Heart left ventricle (tissue), 16 donors: ENCODE measurements at regions not wholly inside any gene's neighbourhood (a gene's known extent, or its start where the extent isn't known, plus 50 kb on each side); places are given as distances from the start of the nearest gene placed in this dataset.

Experiments
- ATAC-seq, 4 donors: fragments of 200-7000 bp; cut with Tn5 transposase; one replicate each; pipeline ENCODE4 v1.9.1; 2020 to 2022; ENCODE audit warnings: moderate library complexity in 4 of 4, mild to moderate bottlenecking in 3 of 4, moderate number of reproducible peaks in 1 of 4
- DNase-seq, 5 donors: peaks; one replicate each; pipeline ENCODE4 v3.0.0-alpha.2; 2020
- H3K27ac ChIP-seq, 12 donors: fragments of 200-600 bp; sonication (generic) in 4 of 12; one replicate each; pipeline versions ENCODE4 v1.5.0 to v1.8.0; 2016 to 2022; ENCODE audit warnings: mild to moderate bottlenecking in 2 of 12
- H3K27me3 ChIP-seq, 9 donors: fragments of 200-600 bp; sonication (generic) in 2 of 9; one replicate each; pipeline versions ENCODE4 v1.5.1 to v1.8.0; 2016 to 2022; ENCODE audit warnings: mild to moderate bottlenecking in 3 of 9
- H3K36me3 ChIP-seq, 9 donors: fragments of 200-600 bp; sonication (generic) in 2 of 9; one replicate each; pipeline versions ENCODE4 v1.5.0 to v1.8.0; 2018 to 2022; ENCODE audit warnings: mild to moderate bottlenecking in 2 of 9
- H3K4me1 ChIP-seq, 12 donors: fragments of 200-600 bp; sonication (generic) in 4 of 12; one replicate each; pipeline versions ENCODE4 v1.5.0 to v1.8.0; 2016 to 2022; ENCODE audit warnings: mild to moderate bottlenecking in 3 of 12
- H3K4me3 ChIP-seq, 12 donors: fragments of 200-600 bp; sonication (generic) in 4 of 12; one replicate each; pipeline versions ENCODE4 v1.5.0 to v1.8.0; 2017 to 2022; ENCODE audit warnings: mild to moderate bottlenecking in 9 of 12, moderate library complexity in 4 of 12
- H3K9me3 ChIP-seq, 12 donors: fragments of 200-600 bp; sonication (generic) in 4 of 12; one replicate each; pipeline versions ENCODE4 v1.5.0 to v1.8.0; 2016 to 2022; ENCODE audit warnings: mild to moderate bottlenecking in 1 of 12
- POLR2A ChIP-seq, 2 donors: fragments of 450-650 bp; IDR thresholded peaks; one replicate each; pipeline ENCODE4 v1.6.1; 2017; ENCODE audit warnings: antibody characterized with exemption in 2 of 2, mild to moderate bottlenecking in 2 of 2, moderate library complexity in 2 of 2
- WGBS, 4 donors: extraction: QIAGEN DNeasy Blood & Tissue Kit in 2 of 4; methylation state at CpG; one replicate each; pipeline versions ENCODE4 v1.1.5 to v1.1.7; 2013 to 2018; 5-methylcytosine and 5-hydroxymethylcytosine counted together
- intact Hi-C, 10 donors: fragments of 100-400 bp; cut with DNase I; formaldehyde crosslinking; loops; one replicate each; pipeline versions ENCODE4 v1.11.1 to v1.14.2; 2022
- TF ChIP-seq, protein P1 (sequence below), 12 donors: fragments of 200-600 bp; sonication (generic) in 4 of 12; IDR thresholded peaks; one replicate each; pipeline versions ENCODE4 v1.5.0 to v1.8.0; 2018 to 2022; ENCODE audit warnings: antibody characterized with exemption in 12 of 12, mild to moderate bottlenecking in 5 of 12
- donor health status: ischemic (EF 13 %, LVEDD 7.1; RV severe dilation, severe dysfunction).
- donor health status: healthy with polysubstance abuse.
- donor health status: DM: no; HTN: yes; CAD: no.
- donor health status: DM: no; HTN: no; CAD: no.
- donor health status: ischemic (EF 25% LVEDD 6.9; RV normal size, moderate dysfunction).
- donor health status: ischemic (EF 25% LVEDD 5.7; RV mildly dilated, moderate dysfunction).
- donor health status: healthy.
- donor health status: DM: yes; HTN: yes; CAD: no.
- donor health status: ischemic (EF 35%, LVEDD 5.7; RV mildly dilated, moderate dysfunction).
- donor health status: nonischemic (EF 11% LVEDD 7.7; RV severe dilation, severe dysfunction).
- donor health status: DM: yes; HTN: yes; CAD: no.
- donor health status: PGD.
- donor health status: ischemic (EF 29% LVEDD 5.4; RV normal size, mild dysfunction).
- donor health status: nonischemic (EF 23%, LVEDD 6.1; RV moderate dilation, normal function).

DNA sequence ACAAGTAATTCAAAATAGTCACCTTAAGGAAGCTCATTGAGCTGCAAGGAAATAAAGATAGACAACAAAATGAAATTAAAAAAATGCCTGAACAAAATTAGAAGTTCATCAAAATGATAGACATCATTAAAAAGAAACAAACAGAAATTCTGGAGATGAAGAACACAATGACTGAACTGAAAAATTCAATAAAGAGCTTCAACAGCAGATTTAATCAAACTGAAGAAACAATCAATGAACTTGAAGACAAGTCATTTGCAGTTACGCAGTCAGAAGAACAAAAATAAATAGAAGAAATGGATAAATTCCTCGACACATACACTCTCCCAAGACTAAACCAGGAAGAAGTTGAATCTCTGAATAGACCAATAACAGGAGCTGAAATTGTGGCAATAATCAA is 390.0 kb upstream of the SPAG17 start:
- Histone ChIP-seq H3K9me3 (peaks cover 0 to 30% (median 16%) of the 10 kb centered on the region in 12 donors), H3K27me3 (no peaks in the 10 kb centered on the region), H3K27ac (no peak overlapping the region), H3K36me3 (no peaks in the 10 kb centered on the region), H3K4me3 (no peak overlapping the region), H3K4me1 (no peaks in the 10 kb centered on the region)
- TF ChIP-seq, protein P1, sequence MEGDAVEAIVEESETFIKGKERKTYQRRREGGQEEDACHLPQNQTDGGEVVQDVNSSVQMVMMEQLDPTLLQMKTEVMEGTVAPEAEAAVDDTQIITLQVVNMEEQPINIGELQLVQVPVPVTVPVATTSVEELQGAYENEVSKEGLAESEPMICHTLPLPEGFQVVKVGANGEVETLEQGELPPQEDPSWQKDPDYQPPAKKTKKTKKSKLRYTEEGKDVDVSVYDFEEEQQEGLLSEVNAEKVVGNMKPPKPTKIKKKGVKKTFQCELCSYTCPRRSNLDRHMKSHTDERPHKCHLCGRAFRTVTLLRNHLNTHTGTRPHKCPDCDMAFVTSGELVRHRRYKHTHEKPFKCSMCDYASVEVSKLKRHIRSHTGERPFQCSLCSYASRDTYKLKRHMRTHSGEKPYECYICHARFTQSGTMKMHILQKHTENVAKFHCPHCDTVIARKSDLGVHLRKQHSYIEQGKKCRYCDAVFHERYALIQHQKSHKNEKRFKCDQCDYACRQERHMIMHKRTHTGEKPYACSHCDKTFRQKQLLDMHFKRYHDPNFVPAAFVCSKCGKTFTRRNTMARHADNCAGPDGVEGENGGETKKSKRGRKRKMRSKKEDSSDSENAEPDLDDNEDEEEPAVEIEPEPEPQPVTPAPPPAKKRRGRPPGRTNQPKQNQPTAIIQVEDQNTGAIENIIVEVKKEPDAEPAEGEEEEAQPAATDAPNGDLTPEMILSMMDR (IDR thresholded peaks at IDR 0.05), result no peak
- TF ChIP-seq POLR2A (IDR thresholded peaks at IDR 0.05), result no peak
- intact Hi-C loops, result no loop called here
- DNase-seq (no peak), ATAC-seq (no peak)
- WGBS, 4 donors, result 79 to 89% (median 86%) methylated on average over 2 of the region's 2 CpGs

GRCh38 chr1:118564961-118565703 is 380.1 kb upstream of the SPAG17 start:
- Histone ChIP-seq H3K27ac (no peak overlapping the region), H3K9me3 (no peaks in the 10 kb centered on the region), H3K36me3 (no peaks in the 10 kb centered on the region), H3K27me3 (no peaks in the 10 kb centered on the region), H3K4me1 (no peaks in the 10 kb centered on the region), H3K4me3 (no peak overlapping the region)
- TF ChIP-seq, protein P1 (IDR thresholded peaks at IDR 0.05), result no peak
- no peak for TF ChIP-seq POLR2A (IDR thresholded peaks at IDR 0.05)
- 78 to 90% (median 84%) methylated on average over 2 of the region's 2 CpGs for WGBS, 4 donors
- ATAC-seq, result no peak
- DNase-seq, result no peak
- intact Hi-C loops, result no loop called here

DNA sequence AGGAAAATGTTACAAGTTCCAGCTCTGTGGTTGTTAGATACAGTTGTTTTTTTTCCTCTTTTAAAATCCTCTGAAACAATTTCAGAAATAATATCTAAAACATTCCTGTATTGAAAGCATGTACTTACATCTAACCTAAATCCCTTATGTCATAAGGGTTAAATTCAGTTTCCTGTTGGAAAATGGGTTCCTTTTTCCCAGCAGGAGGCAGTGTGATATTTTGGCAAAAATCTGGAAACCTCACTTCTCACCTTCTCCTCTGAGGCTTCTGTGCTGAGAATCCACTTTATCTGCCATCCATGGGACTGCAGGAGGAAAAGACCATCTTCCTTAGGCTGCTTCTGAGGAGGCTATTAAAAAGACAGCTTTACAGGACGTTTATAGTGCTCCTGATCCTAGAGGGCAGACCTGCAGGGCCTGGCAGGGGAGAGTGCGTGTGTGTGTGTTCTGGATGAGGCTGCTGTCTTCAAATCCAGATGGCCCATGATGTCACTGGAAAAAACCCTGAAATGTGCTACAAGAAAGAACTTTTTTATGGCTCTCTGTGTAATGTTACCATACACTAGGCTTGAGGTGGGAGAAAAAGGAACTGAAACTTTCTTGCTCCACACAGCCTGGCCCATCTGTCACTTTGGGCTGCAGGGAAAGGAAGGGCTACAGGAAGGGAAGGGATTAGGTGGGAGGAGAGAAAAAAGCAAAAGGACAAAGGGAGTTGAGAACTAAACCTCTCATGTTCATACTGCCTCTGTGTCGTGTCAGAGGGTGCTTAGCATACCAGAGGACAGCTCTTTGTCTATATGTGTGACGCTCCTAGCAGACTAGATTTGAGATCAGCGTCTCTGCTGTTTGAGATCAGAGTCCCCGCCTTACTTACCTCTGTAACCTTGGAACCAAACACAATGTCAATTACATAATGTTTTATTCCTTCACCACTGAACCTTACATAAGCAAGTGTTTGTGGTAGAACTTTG is 379.2 kb upstream of the SPAG17 start:
- Histone ChIP-seq H3K27ac (no peak overlapping the region), H3K4me1 (no peaks in the 10 kb centered on the region), H3K36me3 (no peaks in the 10 kb centered on the region), H3K4me3 (no peak overlapping the region), H3K9me3 (no peaks in the 10 kb centered on the region), H3K27me3 (no peaks in the 10 kb centered on the region)
- TF ChIP-seq POLR2A (IDR thresholded peaks at IDR 0.05), result no peak
- TF ChIP-seq, protein P1 (IDR thresholded peaks at IDR 0.05), result peak in 1 of 12 donors; percentile 5
- ATAC-seq (peak in 2 of 4 donors; percentile 16 to 36), DNase-seq (no peak)
- intact Hi-C loops, result no loop called here
- 44 to 58% (median 55%) methylated on average over 6 of the region's 6 CpGs for WGBS, 4 donors

- 49 to 62% (median 53%) methylated on average over 3 of the region's 3 CpGs for WGBS, 4 donors
- no peak for ATAC-seq
- no peak overlapping the region for H3K4me3 ChIP-seq
- DNase-seq, result no peak
- TF ChIP-seq, protein P1 (IDR thresholded peaks at IDR 0.05), result no peak
- no peak for TF ChIP-seq POLR2A (IDR thresholded peaks at IDR 0.05)
- no peaks in the 10 kb centered on the region for H3K27me3 ChIP-seq
- peaks cover 0 to 2% (median 0%) of the 10 kb centered on the region in 12 donors for H3K9me3 ChIP-seq
- H3K4me1 ChIP-seq, result no peaks in the 10 kb centered on the region
- no peak overlapping the region for H3K27ac ChIP-seq
- intact Hi-C loops, result no loop called here
- no peaks in the 10 kb centered on the region for H3K36me3 ChIP-seq
Measured at GRCh38 chr1:118558933-118559332, 373.9 kb upstream of the SPAG17 start.
